Karpas-422 (cell line): ENCODE measurements at regions not wholly inside any gene's neighbourhood (a gene's known extent, or its start where the extent isn't known, plus 50 kb on each side); places are given as distances from the start of the nearest gene placed in this dataset.

Source experiments
- DNase-seq: peaks from one replicate; pipeline ENCODE4 v3.0.0-alpha.2; 2015
- H2AFZ ChIP-seq: fragments of 200-600 bp; sonication (generic); 2 replicates; pipeline ENCODE4 v1.6.1; 2014; ENCODE audit warnings: antibody characterized with exemption, low read length, mixed read lengths
- H3K27ac ChIP-seq: fragments of 200-600 bp; sonication (generic); 2 replicates; pipeline ENCODE4 v1.5.1; 2014; ENCODE audit warnings: mild to moderate bottlenecking, low read length, moderate library complexity
- H3K27me3 ChIP-seq: fragments of 200-600 bp; sonication (generic); 2 replicates; pipeline ENCODE4 v1.6.1; 2014; ENCODE audit warnings: low read length, mixed read lengths
- H3K36me3 ChIP-seq: fragments of 200-600 bp; sonication (generic); 2 replicates; pipeline ENCODE4 v1.6.1; 2014; ENCODE audit warnings: low read length, mixed read lengths; ENCODE audit not compliant: insufficient read depth
- H3K4me1 ChIP-seq: fragments of 200-600 bp; sonication (generic); 2 replicates; pipeline ENCODE4 v1.6.1; 2014; ENCODE audit warnings: mild to moderate bottlenecking, low read length, mixed read lengths
- H3K4me2 ChIP-seq: fragments of 200-600 bp; sonication (generic); 2 replicates; pipeline ENCODE4 v1.6.1; 2014; ENCODE audit warnings: low read length, low read depth, mild to moderate bottlenecking; ENCODE audit not compliant: poor library complexity, severe bottlenecking
- H3K4me3 ChIP-seq: fragments of 200-600 bp; sonication (generic); 2 replicates; pipeline ENCODE4 v1.5.1; 2014; ENCODE audit warnings: mild to moderate bottlenecking, antibody characterized with exemption, low read length, mixed read lengths
- H3K79me2 ChIP-seq: fragments of 200-600 bp; sonication (generic); 2 replicates; pipeline ENCODE4 v1.6.1; 2014; ENCODE audit warnings: mild to moderate bottlenecking, low read length, mixed read lengths
- H3K9ac ChIP-seq: fragments of 200-600 bp; sonication (generic); 2 replicates; pipeline ENCODE4 v1.6.0; 2014; ENCODE audit warnings: low read length
- H3K9me2 ChIP-seq: fragments of 200-600 bp; sonication (generic), shearing (Covaris generic); replicated peaks from 2 replicates; pipeline ENCODE4 v1.6.0; 2014; ENCODE audit warnings: mild to moderate bottlenecking, low read length, moderate library complexity; ENCODE audit not compliant: insufficient read depth
- H3K9me3 ChIP-seq: fragments of 300-700, 200-600 bp; sonication (generic); 2 replicates; pipeline ENCODE4 v1.6.1; 2014; ENCODE audit warnings: low read length, mixed read lengths
- H4K20me1 ChIP-seq: fragments of 200-600 bp; sonication (generic); 2 replicates; pipeline ENCODE4 v1.6.1; 2014; ENCODE audit warnings: mild to moderate bottlenecking, antibody characterized with exemption, low read length, low read depth; ENCODE audit not compliant: insufficient read depth

- Histone ChIP-seq H3K4me3 (no peak overlapping the region), H3K9me3 (peaks cover 16% of the 10 kb centered on the region), H3K4me1 (no peaks in the 10 kb centered on the region), H3K9ac (no peak overlapping the region), H3K36me3 (no peaks in the 10 kb centered on the region), H3K27ac (no peak overlapping the region), H3K4me2 (no peak overlapping the region), H2AFZ (no peak overlapping the region), H4K20me1 (no peaks in the 10 kb centered on the region), H3K27me3 (no peaks in the 10 kb centered on the region), H3K79me2 (no peaks in the 10 kb centered on the region), H3K9me2 (no peaks in the 10 kb centered on the region)
- DNase-seq, result peak; percentile 46
Observed at GRCh38 chr5:164672931-164673694, 1167.7 kb downstream of the MAT2B start.

GRCh38 chr5:164679461-164679860, 1174.0 kb downstream of the MAT2B start:
- Histone ChIP-seq H3K27me3 (no peaks in the 10 kb centered on the region), H3K4me3 (no peak overlapping the region), H3K9me2 (no peaks in the 10 kb centered on the region), H3K4me1 (no peaks in the 10 kb centered on the region), H2AFZ (no peak overlapping the region), H3K27ac (no peak overlapping the region), H4K20me1 (no peaks in the 10 kb centered on the region), H3K9ac (no peak overlapping the region), H3K36me3 (no peaks in the 10 kb centered on the region), H3K9me3 (peaks cover 26% of the 10 kb centered on the region), H3K4me2 (no peak overlapping the region), H3K79me2 (no peaks in the 10 kb centered on the region)
- no peak for DNase-seq

DNA sequence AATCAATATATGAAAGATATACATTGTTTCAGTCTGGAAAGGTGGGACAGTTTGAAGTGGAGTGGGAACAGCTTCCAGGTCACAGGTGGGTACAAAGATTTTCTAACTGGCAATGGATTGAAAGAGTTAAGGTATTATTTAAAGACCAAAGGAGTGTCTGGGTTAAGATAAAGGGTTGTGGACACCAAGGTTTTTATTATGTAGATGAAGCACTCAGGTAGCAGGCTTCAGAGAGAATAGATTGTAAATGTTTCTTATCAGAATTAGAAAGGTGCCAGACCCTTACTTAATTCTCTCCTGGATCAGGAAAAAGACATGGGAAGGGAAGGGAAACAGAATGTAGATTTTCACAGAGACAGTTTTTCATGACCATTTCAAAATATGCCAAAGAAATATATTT, 1174.8 kb downstream of the MAT2B start:
- H4K20me1 ChIP-seq, result no peaks in the 10 kb centered on the region
- H3K4me2 ChIP-seq, result no peak overlapping the region
- H3K4me1 ChIP-seq, result no peaks in the 10 kb centered on the region
- H3K27me3 ChIP-seq, result no peaks in the 10 kb centered on the region
- DNase-seq, result no peak
- no peak overlapping the region for H3K9ac ChIP-seq
- H2AFZ ChIP-seq, result no peak overlapping the region
- no peaks in the 10 kb centered on the region for H3K9me2 ChIP-seq
- H3K27ac ChIP-seq, result no peak overlapping the region
- H3K36me3 ChIP-seq, result no peaks in the 10 kb centered on the region
- no peaks in the 10 kb centered on the region for H3K79me2 ChIP-seq
- peaks cover 26% of the 10 kb centered on the region for H3K9me3 ChIP-seq
- no peak overlapping the region for H3K4me3 ChIP-seq

- H3K4me1 ChIP-seq, result no peaks in the 10 kb centered on the region
- no peaks in the 10 kb centered on the region for H4K20me1 ChIP-seq
- H3K36me3 ChIP-seq, result no peaks in the 10 kb centered on the region
- DNase-seq, result no peak
- no peak overlapping the region for H2AFZ ChIP-seq
- no peak overlapping the region for H3K4me3 ChIP-seq
- no peaks in the 10 kb centered on the region for H3K9me2 ChIP-seq
- no peaks in the 10 kb centered on the region for H3K27me3 ChIP-seq
- H3K79me2 ChIP-seq, result no peaks in the 10 kb centered on the region
- peaks cover 26% of the 10 kb centered on the region for H3K9me3 ChIP-seq
- H3K4me2 ChIP-seq, result no peak overlapping the region
- H3K27ac ChIP-seq, result no peak overlapping the region
- no peak overlapping the region for H3K9ac ChIP-seq
Observed at GRCh38 chr5:164680812-164681520, 1175.5 kb downstream of the MAT2B start.

DNA sequence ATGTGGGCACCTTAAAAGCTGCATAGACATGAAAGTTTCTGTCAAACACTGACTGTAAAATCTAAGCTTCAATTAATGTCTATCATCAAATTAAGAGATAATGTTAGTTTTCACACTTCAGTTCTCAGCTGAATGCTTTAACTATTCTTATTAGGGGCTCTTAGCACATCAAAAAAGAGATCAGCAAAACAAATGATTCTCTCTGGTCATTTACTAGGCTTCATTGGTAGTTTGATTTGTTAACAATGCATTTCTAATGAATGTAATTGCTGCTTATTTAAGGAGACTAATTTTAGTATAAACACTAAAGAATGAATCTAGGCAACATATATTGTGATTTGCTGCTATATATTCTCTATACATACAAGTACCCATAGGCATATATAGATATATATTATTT, 1182.0 kb downstream of the MAT2B start:
- no peaks in the 10 kb centered on the region for H4K20me1 ChIP-seq
- H3K9me3 ChIP-seq, result peaks cover 9% of the 10 kb centered on the region
- no peak for DNase-seq
- H3K4me2 ChIP-seq, result no peak overlapping the region
- H3K79me2 ChIP-seq, result no peaks in the 10 kb centered on the region
- H3K27me3 ChIP-seq, result no peaks in the 10 kb centered on the region
- no peaks in the 10 kb centered on the region for H3K4me1 ChIP-seq
- no peaks in the 10 kb centered on the region for H3K9me2 ChIP-seq
- no peak overlapping the region for H3K27ac ChIP-seq
- no peak overlapping the region for H3K4me3 ChIP-seq
- no peaks in the 10 kb centered on the region for H3K36me3 ChIP-seq
- no peak overlapping the region for H3K9ac ChIP-seq
- H2AFZ ChIP-seq, result no peak overlapping the region

GRCh38 chr5:164688437-164688836, 1183.0 kb downstream of the MAT2B start:
- Histone ChIP-seq H3K9me3 (peaks cover 12% of the 10 kb centered on the region), H3K79me2 (no peaks in the 10 kb centered on the region), H3K4me2 (no peak overlapping the region), H4K20me1 (no peaks in the 10 kb centered on the region), H3K27me3 (no peaks in the 10 kb centered on the region), H3K9me2 (no peaks in the 10 kb centered on the region), H2AFZ (no peak overlapping the region), H3K27ac (no peak overlapping the region), H3K4me3 (no peak overlapping the region), H3K9ac (no peak overlapping the region), H3K36me3 (no peaks in the 10 kb centered on the region), H3K4me1 (no peaks in the 10 kb centered on the region)
- no peak for DNase-seq

DNA sequence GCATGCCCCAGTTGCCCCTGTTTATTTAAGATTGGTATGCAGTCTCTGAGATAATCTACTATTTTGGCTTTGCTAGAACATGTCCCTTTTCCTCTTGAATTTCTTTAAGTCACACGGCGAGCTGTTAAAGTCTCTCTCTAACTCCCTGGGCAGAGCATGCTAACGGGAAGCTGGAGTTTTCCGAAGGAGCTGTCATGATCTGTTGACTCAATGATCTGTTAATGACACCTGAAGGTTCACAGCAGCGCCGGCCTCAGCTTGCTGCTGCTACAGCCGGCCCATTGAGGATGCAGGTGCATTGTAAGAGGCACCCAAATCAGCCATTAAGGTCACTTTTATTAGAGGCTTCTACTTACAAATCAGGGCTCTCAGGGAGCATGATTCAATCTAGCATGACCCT, 1203.4 kb downstream of the MAT2B start:
- DNase-seq, result no peak
- Histone ChIP-seq H3K79me2 (no peaks in the 10 kb centered on the region), H3K4me1 (no peaks in the 10 kb centered on the region), H3K27me3 (no peaks in the 10 kb centered on the region), H2AFZ (no peak overlapping the region), H3K4me2 (no peak overlapping the region), H3K9me2 (no peaks in the 10 kb centered on the region), H3K4me3 (no peak overlapping the region), H3K9ac (no peak overlapping the region), H4K20me1 (no peaks in the 10 kb centered on the region), H3K9me3 (peaks cover 23% of the 10 kb centered on the region), H3K27ac (no peak overlapping the region), H3K36me3 (no peaks in the 10 kb centered on the region)

GRCh38 chr5:164713682-164714081, 1208.3 kb downstream of the MAT2B start:
- H3K9ac ChIP-seq, result no peak overlapping the region
- no peaks in the 10 kb centered on the region for H3K27me3 ChIP-seq
- H3K4me3 ChIP-seq, result no peak overlapping the region
- H3K9me2 ChIP-seq, result no peaks in the 10 kb centered on the region
- DNase-seq, result no peak
- H3K9me3 ChIP-seq, result peaks cover 14% of the 10 kb centered on the region
- H3K4me2 ChIP-seq, result no peak overlapping the region
- H3K36me3 ChIP-seq, result no peaks in the 10 kb centered on the region
- no peaks in the 10 kb centered on the region for H4K20me1 ChIP-seq
- no peaks in the 10 kb centered on the region for H3K4me1 ChIP-seq
- no peaks in the 10 kb centered on the region for H3K79me2 ChIP-seq
- no peak overlapping the region for H3K27ac ChIP-seq
- no peak overlapping the region for H2AFZ ChIP-seq
